Endothelial cell (in vitro differentiated cells): ENCODE measurements at regions not wholly inside any gene's neighbourhood (a gene's known extent, or its start where the extent isn't known, plus 50 kb on each side); places are given as distances from the start of the nearest gene placed in this dataset.

Experiments used
- DNase-seq: peaks from one replicate; pipeline ENCODE4 v3.0.0; 2021; ENCODE audit warnings: low spot score
- H3K27ac Mint-ChIP-seq: one replicate; pipeline ENCODE4 v1.8.0; 2021; ENCODE audit warnings: mixed read lengths, inconsistent platforms; ENCODE audit not compliant: unreplicated experiment
- H3K27me3 Mint-ChIP-seq: one replicate; pipeline ENCODE4 v1.8.0; 2021; ENCODE audit warnings: mild to moderate bottlenecking, moderate library complexity, mixed read lengths, inconsistent platforms; ENCODE audit not compliant: unreplicated experiment
- H3K36me3 Mint-ChIP-seq: one replicate; pipeline ENCODE4 v1.8.0; 2021; ENCODE audit warnings: mild to moderate bottlenecking, low read depth, mixed read lengths, inconsistent platforms; ENCODE audit not compliant: unreplicated experiment
- H3K4me1 Mint-ChIP-seq: one replicate; pipeline ENCODE4 v1.8.0; 2021; ENCODE audit warnings: mild to moderate bottlenecking, mixed read lengths, inconsistent platforms; ENCODE audit not compliant: unreplicated experiment
- H3K4me3 Mint-ChIP-seq: one replicate; pipeline ENCODE4 v1.8.0; 2021; ENCODE audit warnings: mild to moderate bottlenecking, mixed read lengths, inconsistent platforms; ENCODE audit not compliant: unreplicated experiment
- H3K9me3 Mint-ChIP-seq: one replicate; pipeline ENCODE4 v1.8.0; 2021; ENCODE audit warnings: mixed read lengths, inconsistent platforms; ENCODE audit not compliant: unreplicated experiment
- TF ChIP-seq, protein P1 (sequence below): fragments of 200-600 bp; sonication (generic); IDR thresholded peaks from one replicate; pipeline ENCODE4 v1.5.0; 2021; ENCODE audit warnings: antibody characterized with exemption; ENCODE audit not compliant: unreplicated experiment

- no peaks in the 10 kb centered on the region for H3K9me3 Mint-ChIP-seq
- no peaks in the 10 kb centered on the region for H3K4me1 Mint-ChIP-seq
- no peaks in the 10 kb centered on the region for H3K36me3 Mint-ChIP-seq
- no peak overlapping the region for H3K4me3 Mint-ChIP-seq
- H3K27me3 Mint-ChIP-seq = no peaks in the 10 kb centered on the region
- H3K27ac Mint-ChIP-seq = no peak overlapping the region
- TF ChIP-seq, protein P1, sequence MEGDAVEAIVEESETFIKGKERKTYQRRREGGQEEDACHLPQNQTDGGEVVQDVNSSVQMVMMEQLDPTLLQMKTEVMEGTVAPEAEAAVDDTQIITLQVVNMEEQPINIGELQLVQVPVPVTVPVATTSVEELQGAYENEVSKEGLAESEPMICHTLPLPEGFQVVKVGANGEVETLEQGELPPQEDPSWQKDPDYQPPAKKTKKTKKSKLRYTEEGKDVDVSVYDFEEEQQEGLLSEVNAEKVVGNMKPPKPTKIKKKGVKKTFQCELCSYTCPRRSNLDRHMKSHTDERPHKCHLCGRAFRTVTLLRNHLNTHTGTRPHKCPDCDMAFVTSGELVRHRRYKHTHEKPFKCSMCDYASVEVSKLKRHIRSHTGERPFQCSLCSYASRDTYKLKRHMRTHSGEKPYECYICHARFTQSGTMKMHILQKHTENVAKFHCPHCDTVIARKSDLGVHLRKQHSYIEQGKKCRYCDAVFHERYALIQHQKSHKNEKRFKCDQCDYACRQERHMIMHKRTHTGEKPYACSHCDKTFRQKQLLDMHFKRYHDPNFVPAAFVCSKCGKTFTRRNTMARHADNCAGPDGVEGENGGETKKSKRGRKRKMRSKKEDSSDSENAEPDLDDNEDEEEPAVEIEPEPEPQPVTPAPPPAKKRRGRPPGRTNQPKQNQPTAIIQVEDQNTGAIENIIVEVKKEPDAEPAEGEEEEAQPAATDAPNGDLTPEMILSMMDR = no peak
- DNase-seq = no peak
These were observed 78.1 kb upstream of the VGLL3 start for GRCh38 chr3:87069021-87069420.

GRCh38 chr3:87062685-87063084 is 71.7 kb upstream of the VGLL3 start:
- Mint-ChIP-seq H3K36me3 (no peaks in the 10 kb centered on the region), H3K27ac (no peak overlapping the region), H3K4me3 (no peak overlapping the region), H3K9me3 (no peaks in the 10 kb centered on the region), H3K4me1 (no peaks in the 10 kb centered on the region), H3K27me3 (no peaks in the 10 kb centered on the region)
- DNase-seq = no peak
- TF ChIP-seq, protein P1 = no peak

DNA sequence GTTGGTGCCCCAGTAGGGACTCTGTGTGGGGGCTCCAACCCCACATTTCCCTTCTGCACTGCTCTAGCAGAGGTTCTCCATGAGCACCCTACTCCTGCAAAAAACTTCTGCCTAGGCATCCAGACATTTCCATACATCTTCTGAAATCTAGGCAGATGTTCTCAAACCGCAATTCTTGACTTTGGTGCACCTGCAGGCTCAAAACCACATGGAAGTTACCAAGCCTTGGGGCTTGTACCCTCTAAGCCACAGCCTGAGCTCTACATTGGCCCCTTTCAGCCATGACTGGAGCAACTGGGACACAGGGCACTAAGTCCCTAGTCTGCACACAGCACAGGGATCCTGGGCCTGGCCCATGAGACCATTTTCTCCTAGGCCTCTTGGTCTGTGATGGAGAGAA is 66.5 kb upstream of the VGLL3 start:
- Mint-ChIP-seq H3K9me3 (no peaks in the 10 kb centered on the region), H3K4me1 (no peaks in the 10 kb centered on the region), H3K27me3 (no peaks in the 10 kb centered on the region), H3K4me3 (no peak overlapping the region), H3K27ac (no peak overlapping the region), H3K36me3 (no peaks in the 10 kb centered on the region)
- no peak for DNase-seq
- TF ChIP-seq, protein P1 = no peak

DNA sequence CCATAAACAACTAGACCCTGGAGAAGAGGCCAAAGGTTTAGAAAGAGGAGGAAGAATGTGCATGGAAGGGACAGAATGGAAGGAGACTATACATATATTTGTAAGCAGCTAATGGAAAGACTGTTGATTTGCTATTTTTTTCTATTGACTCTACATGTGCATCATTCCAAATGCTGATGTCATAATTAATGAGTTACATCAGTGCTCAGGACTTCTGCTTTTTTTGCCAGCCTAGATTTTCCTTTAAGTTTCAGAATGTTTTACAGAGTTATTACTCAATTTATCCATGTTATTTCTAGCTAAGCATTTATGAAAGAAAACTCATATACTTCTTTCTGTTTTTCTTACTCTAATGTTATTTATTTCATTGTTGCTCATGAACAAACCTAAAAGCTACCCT is 62.6 kb upstream of the VGLL3 start:
- Mint-ChIP-seq H3K27me3 (no peaks in the 10 kb centered on the region), H3K27ac (no peak overlapping the region), H3K36me3 (no peaks in the 10 kb centered on the region), H3K4me1 (no peaks in the 10 kb centered on the region), H3K4me3 (no peak overlapping the region), H3K9me3 (no peaks in the 10 kb centered on the region)
- no peak for DNase-seq
- TF ChIP-seq, protein P1 = no peak

GRCh38 chr3:87052499-87053260 is 61.7 kb upstream of the VGLL3 start:
- Mint-ChIP-seq H3K36me3 (no peaks in the 10 kb centered on the region), H3K9me3 (no peaks in the 10 kb centered on the region), H3K4me1 (no peaks in the 10 kb centered on the region), H3K4me3 (no peak overlapping the region), H3K27me3 (no peaks in the 10 kb centered on the region), H3K27ac (no peak overlapping the region)
- TF ChIP-seq, protein P1 = no peak
- DNase-seq = no peak
